ENCODE measurements at regions not wholly inside any gene's neighbourhood (a gene's known extent, or its start where the extent isn't known, plus 50 kb on each side); places are given as distances from the start of the nearest gene placed in this dataset.
"Not testable (repeated sequence)": the region's sequence is repeated elsewhere in the genome, so short reads cannot be mapped to it uniquely, and the experiment has no call there.

DNA sequence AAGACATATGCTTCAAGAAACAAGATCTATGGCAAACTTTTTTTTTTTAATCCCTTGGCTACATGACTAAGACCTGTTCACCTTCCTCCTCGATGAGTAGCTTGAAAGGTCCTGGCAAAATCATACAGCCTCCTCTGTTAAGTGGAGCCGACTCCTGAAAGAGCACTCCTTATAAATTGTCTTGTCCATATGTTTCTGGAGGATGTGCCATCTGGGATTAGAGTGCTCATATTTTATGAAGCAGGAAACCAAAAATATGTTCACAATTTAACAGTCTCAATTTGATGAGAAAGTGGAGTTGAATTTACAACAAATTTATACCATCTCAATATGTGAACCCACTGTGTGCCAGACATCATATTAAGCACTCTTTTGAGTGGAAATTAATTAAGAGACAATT is 912.1 kb upstream of the FAT3 start:
- no peak for DNase-seq (ENCODE audit: low spot score)

- DNase-seq (ENCODE audit: low spot score) = no peak
Measured at GRCh38 chr11:91310085-91310484, 914.5 kb upstream of the FAT3 start.

DNA sequence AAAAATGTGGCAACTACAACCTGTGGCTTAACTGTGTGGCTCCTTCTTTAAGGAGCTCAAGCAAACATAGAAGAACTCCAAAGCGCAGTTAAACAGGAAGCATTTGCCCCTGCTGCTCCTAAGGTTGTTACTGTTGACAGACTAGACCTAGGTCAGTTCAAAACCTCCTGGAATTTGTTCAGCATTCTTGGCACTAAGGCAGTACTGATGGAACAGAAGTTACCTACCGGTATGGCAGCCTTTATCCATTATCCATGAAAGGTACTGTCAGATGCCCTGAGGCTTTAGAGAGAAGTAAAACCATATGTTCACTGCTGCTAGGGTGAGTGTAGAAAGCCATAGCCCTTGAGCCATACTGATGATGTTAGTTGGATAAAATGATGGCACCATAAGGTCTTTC is 916.5 kb upstream of the FAT3 start:
- no peak for DNase-seq (ENCODE audit: low spot score)

DNA sequence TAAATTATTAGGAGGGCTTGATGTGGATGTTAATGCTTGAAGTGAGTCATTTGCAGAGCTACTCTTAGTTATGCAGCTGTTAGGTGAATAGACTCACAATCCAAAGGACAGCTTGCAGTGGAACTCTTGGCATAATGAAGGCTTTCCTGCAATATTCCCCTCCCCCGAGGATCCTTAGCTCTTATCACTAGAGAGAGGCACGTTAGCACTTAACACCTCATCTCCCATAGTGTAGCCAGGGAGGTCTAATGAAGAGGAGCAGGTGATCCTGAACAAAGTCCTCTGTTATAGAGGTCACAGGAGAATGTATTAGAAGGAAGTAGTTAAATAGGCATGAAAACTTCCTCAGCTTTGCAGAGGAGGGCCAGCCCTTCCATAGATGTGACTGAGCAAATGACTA is 919.2 kb upstream of the FAT3 start:
- no peak for DNase-seq (ENCODE audit: low spot score)

DNA sequence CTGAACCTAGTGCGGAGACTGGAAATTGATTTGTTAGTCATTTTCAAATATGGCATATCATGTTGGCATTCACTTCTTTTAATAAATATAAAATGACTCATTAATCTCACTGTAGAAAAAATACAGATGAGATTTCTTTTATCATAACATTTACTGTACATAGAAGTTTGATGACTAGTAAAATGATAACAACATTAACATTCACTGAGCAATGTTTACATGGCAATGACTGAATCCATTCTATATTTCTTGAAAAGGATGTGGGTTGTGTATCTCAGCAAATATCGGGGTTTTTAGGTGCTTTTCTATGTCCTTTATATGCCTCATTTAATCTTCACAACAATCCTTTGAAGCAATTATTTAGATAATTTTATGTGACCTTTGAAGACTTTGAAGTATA is 920.9 kb upstream of the FAT3 start:
- DNase-seq (ENCODE audit: low spot score) = no peak

- no peak for DNase-seq (ENCODE audit: low spot score)
Measured at GRCh38 chr11:91299980-91300379, 924.6 kb upstream of the FAT3 start.

DNA sequence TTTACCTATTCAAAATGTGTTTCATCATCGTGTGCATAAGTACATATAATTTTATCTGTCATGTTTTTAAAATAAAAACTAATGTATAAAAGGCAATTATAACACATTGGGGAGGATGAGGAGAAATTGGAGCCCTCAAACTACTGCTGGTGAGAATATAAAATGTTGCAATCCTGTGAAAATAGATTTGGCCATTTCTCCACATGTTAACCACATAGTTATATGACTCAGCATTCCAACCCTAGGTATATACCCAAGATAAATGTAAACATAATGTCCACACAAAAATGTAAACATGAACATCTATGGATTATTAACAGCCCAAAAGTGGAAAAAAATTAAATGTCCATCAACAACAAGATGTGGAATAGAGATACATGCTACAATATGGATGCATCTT is 928.0 kb upstream of the FAT3 start:
- no peak for DNase-seq (ENCODE audit: low spot score)

- no peak for DNase-seq (ENCODE audit: low spot score)
Measured at GRCh38 chr11:91295591-91295990, 929.0 kb upstream of the FAT3 start.

DNA sequence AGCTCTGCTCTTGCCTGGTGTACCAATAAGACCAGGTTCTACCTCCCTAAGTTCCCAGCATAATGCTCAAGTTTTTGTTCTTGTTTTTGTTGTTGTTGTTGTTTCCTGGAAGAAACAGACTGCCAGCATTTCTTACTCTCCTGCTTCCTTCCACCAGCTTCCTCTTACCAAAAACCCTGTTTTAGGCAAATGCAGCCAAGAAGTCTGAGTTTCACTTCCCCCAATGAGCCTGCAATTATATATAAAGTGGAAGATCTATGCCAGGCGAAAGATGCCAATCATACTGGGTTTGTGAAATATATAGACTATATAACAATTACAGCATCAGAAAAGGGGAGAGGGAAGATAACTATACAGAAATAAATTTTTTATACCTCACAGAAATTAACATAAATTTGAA is 931.5 kb upstream of the FAT3 start:
- DNase-seq (ENCODE audit: low spot score) = no peak

- no peak for DNase-seq (ENCODE audit: low spot score)
Measured at GRCh38 chr11:91272089-91272488, 952.5 kb upstream of the FAT3 start.

GRCh38 chr11:91268512-91269295 is 955.9 kb upstream of the FAT3 start:
- DNase-seq (ENCODE audit: low spot score) = not testable (repeated sequence)

GRCh38 chr11:91265946-91266345 is 958.7 kb upstream of the FAT3 start:
- DNase-seq (ENCODE audit: low spot score) = no peak

DNA sequence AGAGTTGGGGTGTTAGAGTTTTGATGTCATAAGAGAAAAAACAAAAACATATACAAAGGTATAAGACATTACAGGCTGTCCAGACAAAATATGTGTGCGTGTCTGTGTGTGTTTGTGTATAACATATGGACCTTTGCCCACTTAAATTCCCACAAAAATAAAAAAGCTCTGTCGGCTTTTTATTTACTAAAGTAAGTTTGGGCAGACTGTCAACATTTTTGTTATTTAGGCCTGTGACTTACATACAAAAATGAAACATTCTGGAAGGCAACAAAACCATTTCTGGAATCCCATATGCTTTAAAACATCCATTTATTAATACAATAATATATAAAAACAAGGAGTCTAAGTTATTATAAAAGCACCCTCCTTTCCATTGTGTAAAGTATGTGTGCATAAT is 960.1 kb upstream of the FAT3 start:
- DNase-seq (ENCODE audit: low spot score) = no peak

DNA sequence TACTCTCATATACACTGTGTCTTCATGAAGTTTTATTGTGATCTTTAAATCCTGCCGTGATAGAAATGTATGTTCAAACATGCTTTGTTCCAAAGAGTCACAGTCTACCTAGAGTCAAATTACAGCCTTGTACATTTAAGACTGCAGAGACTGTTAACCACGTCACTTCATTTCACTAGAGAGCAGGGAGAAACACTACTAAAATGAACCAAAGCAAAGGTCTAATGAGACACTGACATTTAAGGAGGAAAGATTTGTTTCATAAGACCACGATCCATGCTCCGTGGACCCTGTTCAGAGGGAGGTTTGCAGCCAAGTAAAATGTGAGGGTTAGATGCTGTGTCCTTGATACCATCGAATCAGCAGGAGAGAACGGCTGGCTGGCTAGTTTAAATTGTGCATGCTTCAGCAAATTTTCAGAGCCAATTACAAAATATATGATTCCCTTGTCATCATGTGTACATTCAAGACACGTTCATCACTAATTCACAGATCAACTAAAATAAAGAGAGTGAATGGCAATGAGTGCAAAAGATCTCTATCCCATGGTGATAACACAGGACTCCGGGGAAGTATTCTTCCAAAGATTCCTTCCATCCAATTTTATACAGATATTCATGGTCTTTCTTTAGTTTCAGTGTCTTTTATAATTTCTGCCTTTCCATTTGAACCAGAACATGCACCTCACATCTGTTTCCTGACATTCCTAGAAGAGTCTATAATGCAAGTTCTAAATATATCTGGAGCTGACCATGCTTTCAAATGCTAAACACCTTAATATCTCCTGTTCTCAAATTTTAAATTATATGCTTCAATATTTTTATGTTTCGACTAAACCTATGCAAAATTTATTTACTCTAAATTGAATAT is 960.9 kb upstream of the FAT3 start:
- DNase-seq (ENCODE audit: low spot score) = no peak

GRCh38 chr11:91261513-91261912 is 963.1 kb upstream of the FAT3 start:
- DNase-seq (ENCODE audit: low spot score) = no peak

DNA sequence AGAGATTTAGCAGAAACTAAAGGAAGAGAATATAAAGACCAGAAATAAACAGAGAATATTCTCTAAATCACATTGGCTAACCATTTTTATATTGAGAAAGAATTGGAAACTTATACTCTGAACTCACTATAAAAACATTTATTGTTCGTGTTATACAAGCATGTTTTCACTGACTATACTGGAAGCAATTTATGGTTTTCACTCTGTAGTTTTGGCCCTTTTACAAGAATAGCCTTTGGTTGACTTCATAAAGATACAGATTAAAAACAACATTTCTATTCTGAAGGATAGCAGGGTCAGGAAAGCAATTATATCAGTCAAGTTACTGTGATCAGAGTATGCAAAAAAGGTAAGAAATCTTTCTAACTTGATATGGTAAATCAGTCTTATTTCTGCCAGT is 965.7 kb upstream of the FAT3 start:
- DNase-seq (ENCODE audit: low spot score) = no peak

GRCh38 chr11:91257667-91258066 is 967.0 kb upstream of the FAT3 start:
- DNase-seq (ENCODE audit: low spot score) = no peak

DNA sequence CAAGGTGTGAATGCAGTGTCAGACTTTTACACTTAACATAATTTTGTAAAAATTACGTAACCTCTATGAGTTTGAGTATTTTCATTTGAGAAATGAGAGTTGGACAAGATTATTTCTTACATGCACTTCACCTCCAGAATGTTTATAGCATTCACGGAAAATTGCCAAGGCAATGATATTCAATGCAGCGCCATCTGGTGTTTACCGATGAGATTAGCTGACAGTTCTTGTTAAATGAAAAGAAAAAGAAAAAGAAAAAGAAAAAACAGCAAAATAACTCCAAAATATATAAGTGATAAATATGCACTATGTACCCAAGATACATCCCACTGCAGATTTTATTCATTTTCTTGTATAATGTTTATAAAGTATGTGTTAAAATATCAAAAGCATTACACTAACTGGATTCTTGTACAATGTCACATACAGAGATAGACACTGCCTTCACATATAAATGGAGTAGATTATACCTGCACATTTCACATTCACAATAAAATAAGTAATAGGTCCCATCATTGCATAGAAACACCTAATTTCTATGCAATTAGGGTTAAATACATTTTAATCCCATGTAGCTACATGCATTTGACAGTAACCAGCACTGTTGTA is 976.3 kb upstream of the FAT3 start:
- peak; percentile 2 for DNase-seq (ENCODE audit: low spot score)

DNA sequence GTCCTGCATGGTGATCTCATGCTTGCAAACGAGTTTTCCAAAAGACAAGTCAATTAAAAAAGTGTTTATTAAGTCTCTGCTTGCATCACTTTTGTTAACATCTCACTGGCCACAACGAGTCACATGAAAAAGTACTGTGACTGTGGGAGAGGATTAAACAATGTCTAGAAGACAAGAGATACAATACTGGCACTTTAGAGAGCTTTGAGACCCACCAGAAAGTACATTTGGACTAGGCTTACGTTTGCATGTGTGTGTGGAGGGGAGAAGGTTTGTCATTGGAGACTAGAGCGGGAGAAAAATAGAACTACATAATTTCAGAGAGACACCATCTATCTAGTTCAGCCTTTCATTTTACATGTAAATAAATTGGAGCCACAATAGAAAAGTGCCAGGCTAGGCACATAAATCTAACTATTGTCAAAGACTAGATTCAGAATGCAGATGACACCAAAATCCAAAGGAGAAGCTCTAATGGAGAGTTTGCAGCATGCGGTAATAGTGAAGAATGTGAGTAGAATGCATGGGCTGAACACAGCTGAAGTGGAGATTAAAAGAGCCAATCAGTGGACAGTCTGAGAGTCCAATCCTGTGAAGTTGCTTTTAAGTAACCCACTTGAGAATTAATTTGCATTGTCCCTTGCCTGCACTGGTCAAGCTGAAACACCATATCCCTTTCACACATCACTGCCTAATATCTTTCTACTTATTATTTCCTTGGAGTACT is 977.4 kb upstream of the FAT3 start:
- DNase-seq (ENCODE audit: low spot score) = no peak

DNA sequence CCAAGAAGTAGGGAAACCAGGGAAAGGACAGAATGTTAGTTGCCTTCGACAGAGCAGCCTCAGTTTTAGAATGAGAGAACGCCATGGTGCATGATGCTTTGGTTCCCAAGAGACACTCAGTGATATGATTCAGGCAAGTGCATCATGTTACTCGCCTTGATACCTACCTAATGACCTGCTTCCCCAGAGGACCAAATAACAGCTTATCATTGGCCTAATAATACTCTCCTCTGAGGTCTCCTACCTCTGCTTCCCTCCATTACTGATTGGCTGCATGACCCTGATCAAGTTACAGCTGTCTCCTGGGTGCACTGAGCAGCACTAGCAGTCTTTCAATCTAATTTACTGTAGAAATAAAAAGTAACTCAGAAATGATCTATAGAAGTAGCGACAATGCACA is 979.7 kb upstream of the FAT3 start:
- no peak for DNase-seq (ENCODE audit: low spot score)

DNA sequence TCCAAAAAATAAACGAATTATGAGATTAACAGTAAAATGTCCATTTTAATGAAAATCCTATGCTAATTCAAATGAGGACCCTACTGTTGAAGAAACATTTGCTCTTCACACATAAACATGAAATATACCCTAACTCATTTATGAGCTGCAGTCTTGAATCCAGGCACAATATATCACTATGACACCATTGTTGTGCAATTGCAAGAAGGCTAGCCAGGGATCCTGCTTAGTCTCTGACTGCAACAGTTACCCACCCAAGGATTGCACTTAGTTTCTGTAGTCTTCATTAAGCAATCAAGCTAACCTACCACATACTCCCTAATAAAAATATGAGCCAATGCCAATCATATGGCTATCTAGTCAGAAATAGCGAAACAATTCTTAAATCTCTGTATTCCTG is 981.0 kb upstream of the FAT3 start:
- DNase-seq (ENCODE audit: low spot score) = no peak

DNA sequence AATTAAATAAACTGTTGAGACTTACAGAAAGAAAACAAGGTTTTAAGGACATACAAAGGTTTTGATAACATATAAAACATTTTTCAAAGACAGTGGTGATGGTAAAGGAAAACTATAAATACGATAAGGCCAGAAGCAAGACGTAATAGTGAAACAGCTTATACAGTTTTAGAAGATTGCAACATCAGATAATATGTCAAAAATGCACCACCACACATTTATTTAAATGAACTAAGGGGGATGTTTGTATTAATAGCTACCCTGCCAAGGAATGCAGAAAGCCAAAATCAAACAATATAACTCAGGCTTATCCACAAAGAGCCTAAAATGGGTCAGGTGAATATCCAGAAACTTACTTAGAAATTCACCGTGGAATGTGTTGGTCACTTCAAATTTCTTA is 981.6 kb upstream of the FAT3 start:
- no peak for DNase-seq (ENCODE audit: low spot score)
